Large intestine (tissue), 3 donors: ENCODE measurements at regions not wholly inside any gene's neighbourhood (a gene's known extent, or its start where the extent isn't known, plus 50 kb on each side); places are given as distances from the start of the nearest gene placed in this dataset.

ENCODE experiments used
- DNase-seq, 2 donors: peaks; one replicate each; pipeline versions ENCODE4 v3.0.0 to v3.0.0-alpha.2; 2013
- H3K27ac ChIP-seq: one replicate; pipeline ENCODE4 v1.5.1; 2013; ENCODE audit warnings: low read length
- H3K27me3 ChIP-seq: 2 replicates; pipeline ENCODE4 v1.6.1; 2013; ENCODE audit warnings: low read length; ENCODE audit not compliant: control insufficient read depth, insufficient read depth
- H3K36me3 ChIP-seq: 2 replicates; pipeline ENCODE4 v1.6.1; 2013; ENCODE audit warnings: low read length; ENCODE audit not compliant: control insufficient read depth, insufficient read depth
- H3K4me1 ChIP-seq: one replicate; pipeline ENCODE4 v1.6.1; 2013; ENCODE audit warnings: low read length; ENCODE audit not compliant: control insufficient read depth, insufficient read depth
- H3K4me3 ChIP-seq: one replicate; pipeline ENCODE4 v1.5.1; 2013; ENCODE audit warnings: low read length
- H3K9me3 ChIP-seq: one replicate; pipeline ENCODE4 v1.6.1; 2013; ENCODE audit warnings: mild to moderate bottlenecking, low read depth, low read length, moderate library complexity; ENCODE audit not compliant: control insufficient read depth
- WGBS: methylation state at CpG from one replicate; pipeline ENCODE4 v1.1.5; 2013; ENCODE audit warnings: low lambda C conversion rate; ENCODE audit not compliant: insufficient coverage; 5-methylcytosine and 5-hydroxymethylcytosine counted together

- H3K4me3 ChIP-seq: no peak overlapping the region
- H3K36me3 ChIP-seq: no peaks in the 10 kb centered on the region
- no peaks in the 10 kb centered on the region for H3K9me3 ChIP-seq
- H3K4me1 ChIP-seq: no peaks in the 10 kb centered on the region
- no peak for DNase-seq
- no peak overlapping the region for H3K27ac ChIP-seq
- 90% methylated on average over 2 of the region's 2 CpGs for WGBS
- H3K27me3 ChIP-seq: no peaks in the 10 kb centered on the region
These were observed 52.1 kb downstream of the CARTPT start for GRCh38 chr5:71771191-71771590.

- Histone ChIP-seq H3K4me1 (peaks cover 3% of the 10 kb centered on the region), H3K27me3 (no peaks in the 10 kb centered on the region), H3K36me3 (no peaks in the 10 kb centered on the region), H3K4me3 (no peak overlapping the region), H3K9me3 (no peaks in the 10 kb centered on the region), H3K27ac (no peak overlapping the region)
- no peak for DNase-seq
- no CpG with 5 or more reads among the region's 4 CpGs for WGBS
These were observed 59.7 kb downstream of the CARTPT start for GRCh38 chr5:71778678-71779276.

- no peaks in the 10 kb centered on the region for H3K27me3 ChIP-seq
- no CpG with 5 or more reads among the region's 6 CpGs for WGBS
- H3K27ac ChIP-seq: no peak overlapping the region
- peaks cover 3% of the 10 kb centered on the region for H3K4me1 ChIP-seq
- H3K4me3 ChIP-seq: no peak overlapping the region
- H3K9me3 ChIP-seq: no peaks in the 10 kb centered on the region
- DNase-seq: no peak
- H3K36me3 ChIP-seq: no peaks in the 10 kb centered on the region
These were observed 61.5 kb downstream of the CARTPT start for GRCh38 chr5:71780597-71780996.

DNA sequence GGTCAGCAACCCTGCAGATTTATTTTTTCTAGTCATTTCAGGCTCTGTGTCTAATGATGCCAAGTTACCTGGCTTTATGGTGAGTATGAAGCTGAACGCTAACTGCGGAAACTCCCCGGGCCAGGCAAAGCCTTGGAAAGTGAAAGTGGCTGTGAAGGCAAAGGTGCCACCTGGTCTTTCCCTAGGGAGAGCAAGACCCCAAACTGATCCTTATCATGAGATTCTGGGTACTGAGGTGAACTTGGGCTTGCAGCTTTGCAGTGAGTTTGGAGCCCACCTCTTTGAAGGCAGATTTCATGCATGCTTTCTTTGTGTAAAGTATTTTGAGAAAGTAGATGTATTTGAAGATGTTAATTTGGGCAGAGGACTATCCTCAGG, 63.3 kb downstream of the CARTPT start:
- Histone ChIP-seq H3K27ac (no peak overlapping the region), H3K4me3 (no peak overlapping the region), H3K4me1 (peaks cover 3% of the 10 kb centered on the region), H3K27me3 (no peaks in the 10 kb centered on the region), H3K9me3 (no peaks in the 10 kb centered on the region), H3K36me3 (no peaks in the 10 kb centered on the region)
- no peak for DNase-seq
- no CpG with 5 or more reads among the region's 3 CpGs for WGBS

DNA sequence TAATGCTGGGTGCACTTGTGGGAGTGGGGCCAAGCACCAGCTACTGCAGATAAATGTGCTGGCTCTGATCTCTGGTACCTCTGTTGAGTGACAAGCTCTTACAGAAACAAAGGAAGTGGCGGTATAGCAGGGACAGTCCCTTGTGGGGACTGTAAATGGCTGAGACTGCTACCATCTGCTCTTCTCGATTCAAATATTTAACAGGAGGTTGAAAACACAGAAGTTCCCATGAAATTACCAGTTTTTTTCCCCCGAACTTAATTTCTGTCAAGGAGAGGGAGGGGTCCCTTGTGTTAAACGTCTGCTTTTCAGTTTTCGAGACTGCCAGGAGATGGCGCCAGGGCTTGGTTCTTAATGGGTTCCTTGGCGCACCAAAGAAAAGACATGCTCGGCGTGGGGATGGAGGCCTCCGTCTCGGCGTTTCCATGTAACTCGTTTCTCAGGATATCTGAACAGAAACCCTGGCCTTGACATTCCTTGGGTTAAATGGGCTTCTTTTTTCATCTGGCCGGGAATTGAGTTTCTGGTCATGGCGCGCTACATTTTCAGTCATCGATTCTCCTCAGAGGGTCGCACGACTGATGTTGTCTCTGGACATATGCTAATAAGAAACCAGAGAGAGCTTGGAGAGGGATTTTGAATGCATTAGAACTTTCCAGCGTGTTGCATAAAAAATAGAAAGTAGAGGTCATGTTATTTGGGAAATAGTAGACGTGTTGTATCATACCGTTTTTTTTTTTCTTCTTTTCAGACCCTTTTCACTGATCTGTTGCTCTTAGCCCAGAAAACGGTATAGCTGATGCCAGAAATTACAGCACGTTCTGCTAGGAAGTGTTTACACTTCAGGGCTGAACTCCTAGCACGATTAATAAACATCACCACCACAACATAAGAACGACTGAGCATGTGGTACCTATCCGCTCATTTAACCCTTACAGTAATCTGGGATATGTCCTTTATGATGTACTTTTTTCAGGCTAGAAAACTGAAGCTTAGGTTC, 64.0 kb downstream of the CARTPT start:
- Histone ChIP-seq H3K27me3 (no peaks in the 10 kb centered on the region), H3K36me3 (no peaks in the 10 kb centered on the region), H3K4me3 (no peak overlapping the region), H3K9me3 (no peaks in the 10 kb centered on the region), H3K27ac (no peak overlapping the region), H3K4me1 (peaks cover 3% of the 10 kb centered on the region)
- 52% methylated on average over 6 of the region's 27 CpGs for WGBS
- peak; percentile 43 to 59 for DNase-seq

- DNase-seq: no peak
- WGBS: no CpG with 5 or more reads among the region's 6 CpGs
- H3K36me3 ChIP-seq: no peaks in the 10 kb centered on the region
- peaks cover 3% of the 10 kb centered on the region for H3K4me1 ChIP-seq
- H3K27me3 ChIP-seq: no peaks in the 10 kb centered on the region
- no peaks in the 10 kb centered on the region for H3K9me3 ChIP-seq
- no peak overlapping the region for H3K27ac ChIP-seq
- no peak overlapping the region for H3K4me3 ChIP-seq
These were observed 64.8 kb downstream of the CARTPT start for GRCh38 chr5:71783891-71784290.

GRCh38 chr5:71786337-71787055, 67.4 kb downstream of the CARTPT start:
- WGBS: no CpG with 5 or more reads among the region's 8 CpGs
- H3K36me3 ChIP-seq: no peaks in the 10 kb centered on the region
- peaks cover 3% of the 10 kb centered on the region for H3K4me1 ChIP-seq
- H3K9me3 ChIP-seq: no peaks in the 10 kb centered on the region
- no peaks in the 10 kb centered on the region for H3K27me3 ChIP-seq
- DNase-seq: no peak
- no peak overlapping the region for H3K27ac ChIP-seq
- no peak overlapping the region for H3K4me3 ChIP-seq

GRCh38 chr5:71788794-71789193, 69.7 kb downstream of the CARTPT start:
- H3K36me3 ChIP-seq: no peaks in the 10 kb centered on the region
- peaks cover 2% of the 10 kb centered on the region for H3K9me3 ChIP-seq
- no peak overlapping the region for H3K27ac ChIP-seq
- H3K27me3 ChIP-seq: no peaks in the 10 kb centered on the region
- DNase-seq: no peak
- WGBS: 80% methylated on average over 2 of the region's 2 CpGs
- H3K4me3 ChIP-seq: no peak overlapping the region
- no peaks in the 10 kb centered on the region for H3K4me1 ChIP-seq

DNA sequence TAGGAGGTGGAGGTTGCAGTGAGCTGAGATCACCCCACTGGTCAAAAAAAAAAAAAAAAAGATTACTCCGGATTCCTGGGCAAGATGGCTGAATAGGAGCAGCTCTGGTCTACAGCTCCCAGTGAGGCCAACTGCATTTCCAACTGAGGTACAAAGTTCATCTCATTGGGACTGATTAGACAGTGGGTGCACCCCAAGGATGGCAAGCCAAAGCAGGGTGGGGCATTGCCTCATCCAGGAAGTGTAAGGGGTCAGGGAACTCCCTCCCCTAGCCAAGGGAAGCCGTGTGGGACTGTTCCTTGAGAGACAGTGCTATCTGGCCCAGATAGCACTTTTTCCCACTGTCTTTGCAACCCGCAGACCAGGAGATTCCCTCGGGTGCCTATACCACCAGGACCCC, 70.7 kb downstream of the CARTPT start:
- Histone ChIP-seq H3K27ac (no peak overlapping the region), H3K36me3 (no peaks in the 10 kb centered on the region), H3K4me1 (no peaks in the 10 kb centered on the region), H3K9me3 (peaks cover 11% of the 10 kb centered on the region), H3K27me3 (no peaks in the 10 kb centered on the region), H3K4me3 (no peak overlapping the region)
- no CpG with 5 or more reads among the region's 4 CpGs for WGBS
- peak in 1 of 2 donors; percentile 5 for DNase-seq

- H3K9me3 ChIP-seq: peaks cover 14% of the 10 kb centered on the region
- H3K27ac ChIP-seq: no peak overlapping the region
- H3K36me3 ChIP-seq: no peaks in the 10 kb centered on the region
- no peaks in the 10 kb centered on the region for H3K4me1 ChIP-seq
- H3K4me3 ChIP-seq: no peak overlapping the region
- WGBS: no CpG with 5 or more reads among the region's 7 CpGs
- DNase-seq: no peak
- H3K27me3 ChIP-seq: no peaks in the 10 kb centered on the region
These were observed 71.4 kb downstream of the CARTPT start for GRCh38 chr5:71790433-71790832.
